ENCODE measurements at regions not wholly inside any gene's neighbourhood (a gene's known extent, or its start where the extent isn't known, plus 50 kb on each side); places are given as distances from the start of the nearest gene placed in this dataset.

DNA sequence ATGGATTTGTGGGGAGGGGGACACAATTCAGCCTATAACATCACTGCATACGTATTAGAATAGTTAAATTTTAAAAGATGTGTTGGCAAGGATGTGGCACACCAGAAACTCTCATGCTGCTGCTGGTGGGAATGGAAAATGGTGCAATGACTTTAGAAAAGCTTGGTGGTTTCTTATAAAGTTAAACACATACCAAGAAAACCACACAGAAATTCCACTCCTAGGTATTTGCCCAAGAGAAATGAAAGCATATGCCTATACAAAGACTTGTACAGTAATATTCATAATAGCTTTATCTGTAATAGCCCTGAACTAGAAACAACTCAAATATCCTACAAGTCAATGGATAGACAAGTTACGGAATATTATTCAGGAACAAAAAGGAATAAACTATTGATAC is 71.3 kb upstream of the PDHA1 start:
- no peak overlapping the region for H3K4me3 Mint-ChIP-seq (ENCODE audit: low read depth, unreplicated experiment)
- H3K27ac Mint-ChIP-seq (ENCODE audit: unreplicated experiment): no peak overlapping the region
- TF ChIP-seq, protein P1, sequence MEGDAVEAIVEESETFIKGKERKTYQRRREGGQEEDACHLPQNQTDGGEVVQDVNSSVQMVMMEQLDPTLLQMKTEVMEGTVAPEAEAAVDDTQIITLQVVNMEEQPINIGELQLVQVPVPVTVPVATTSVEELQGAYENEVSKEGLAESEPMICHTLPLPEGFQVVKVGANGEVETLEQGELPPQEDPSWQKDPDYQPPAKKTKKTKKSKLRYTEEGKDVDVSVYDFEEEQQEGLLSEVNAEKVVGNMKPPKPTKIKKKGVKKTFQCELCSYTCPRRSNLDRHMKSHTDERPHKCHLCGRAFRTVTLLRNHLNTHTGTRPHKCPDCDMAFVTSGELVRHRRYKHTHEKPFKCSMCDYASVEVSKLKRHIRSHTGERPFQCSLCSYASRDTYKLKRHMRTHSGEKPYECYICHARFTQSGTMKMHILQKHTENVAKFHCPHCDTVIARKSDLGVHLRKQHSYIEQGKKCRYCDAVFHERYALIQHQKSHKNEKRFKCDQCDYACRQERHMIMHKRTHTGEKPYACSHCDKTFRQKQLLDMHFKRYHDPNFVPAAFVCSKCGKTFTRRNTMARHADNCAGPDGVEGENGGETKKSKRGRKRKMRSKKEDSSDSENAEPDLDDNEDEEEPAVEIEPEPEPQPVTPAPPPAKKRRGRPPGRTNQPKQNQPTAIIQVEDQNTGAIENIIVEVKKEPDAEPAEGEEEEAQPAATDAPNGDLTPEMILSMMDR (IDR thresholded peaks at IDR 0.05; ENCODE audit: unreplicated experiment): no peak
- H3K36me3 Mint-ChIP-seq (ENCODE audit: insufficient read depth, unreplicated experiment): no peaks in the 10 kb centered on the region
- peaks cover 3% of the 10 kb centered on the region for H3K9me3 Mint-ChIP-seq (ENCODE audit: low read depth, unreplicated experiment)
- CTCF ChIA-PET: no interaction called here
- no TSS peak for BruUV-seq (replicated peaks)
- peaks cover 14% of the 10 kb centered on the region for H3K27me3 Mint-ChIP-seq (ENCODE audit: unreplicated experiment)
- intact Hi-C loops (cut with micrococcal nuclease; ENCODE audit: unreplicated experiment): no loop called here
- DNase-seq: no peak
- no peaks in the 10 kb centered on the region for H3K4me1 Mint-ChIP-seq (ENCODE audit: low read depth, unreplicated experiment)

DNA sequence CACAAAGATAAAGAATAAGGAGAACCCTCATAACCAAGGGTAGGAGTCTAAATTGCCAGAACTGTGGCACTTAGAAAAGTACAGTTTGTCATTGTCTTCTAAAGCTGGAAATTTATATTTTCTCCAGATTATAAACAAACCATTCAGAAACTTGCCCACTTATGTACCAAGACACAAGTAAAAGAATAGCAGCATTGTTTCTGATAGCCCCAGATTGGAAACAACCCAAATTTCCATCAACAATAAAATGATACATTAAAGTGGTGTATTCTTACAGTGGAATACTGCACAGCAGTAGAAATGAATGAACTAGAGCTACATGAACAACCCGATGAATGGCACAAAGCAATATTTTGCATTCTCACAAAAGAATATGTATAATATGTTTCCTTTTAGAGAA is 63.1 kb upstream of the PDHA1 start:
- H3K9me3 Mint-ChIP-seq (ENCODE audit: low read depth, unreplicated experiment): peaks cover 3% of the 10 kb centered on the region
- TF ChIP-seq, protein P1 (IDR thresholded peaks at IDR 0.05; ENCODE audit: unreplicated experiment): no peak
- no peaks in the 10 kb centered on the region for H3K4me1 Mint-ChIP-seq (ENCODE audit: low read depth, unreplicated experiment)
- H3K4me3 Mint-ChIP-seq (ENCODE audit: low read depth, unreplicated experiment): no peak overlapping the region
- DNase-seq: no peak
- intact Hi-C loops (cut with micrococcal nuclease; ENCODE audit: unreplicated experiment): no loop called here
- H3K27me3 Mint-ChIP-seq (ENCODE audit: unreplicated experiment): peaks cover 43% of the 10 kb centered on the region
- no TSS peak for BruUV-seq (replicated peaks)
- H3K27ac Mint-ChIP-seq (ENCODE audit: unreplicated experiment): no peak overlapping the region
- no peaks in the 10 kb centered on the region for H3K36me3 Mint-ChIP-seq (ENCODE audit: insufficient read depth, unreplicated experiment)
- CTCF ChIA-PET: no interaction called here

- H3K9me3 Mint-ChIP-seq (ENCODE audit: low read depth, unreplicated experiment): peaks cover 1% of the 10 kb centered on the region
- BruUV-seq (replicated peaks): no TSS peak
Measured at GRCh38 chrX:19281256-19281655, 62.5 kb upstream of the PDHA1 start.

GRCh38 chrX:19283597-19284339 is 60.0 kb upstream of the PDHA1 start:
- H3K27ac Mint-ChIP-seq (ENCODE audit: unreplicated experiment): no peak overlapping the region
- CTCF ChIA-PET: no interaction called here
- TF ChIP-seq, protein P1 (IDR thresholded peaks at IDR 0.05; ENCODE audit: unreplicated experiment): no peak
- H3K4me1 Mint-ChIP-seq (ENCODE audit: low read depth, unreplicated experiment): no peaks in the 10 kb centered on the region
- no peak overlapping the region for H3K4me3 Mint-ChIP-seq (ENCODE audit: low read depth, unreplicated experiment)
- no peaks in the 10 kb centered on the region for H3K36me3 Mint-ChIP-seq (ENCODE audit: insufficient read depth, unreplicated experiment)
- no peak for DNase-seq
- intact Hi-C loops (cut with micrococcal nuclease; ENCODE audit: unreplicated experiment): no loop called here
- BruUV-seq (replicated peaks): no TSS peak
- H3K9me3 Mint-ChIP-seq (ENCODE audit: low read depth, unreplicated experiment): peaks cover 3% of the 10 kb centered on the region
- peaks cover 44% of the 10 kb centered on the region for H3K27me3 Mint-ChIP-seq (ENCODE audit: unreplicated experiment)

More at GRCh38 chrX:19281256-19281655, 62.5 kb upstream of the PDHA1 start:
- no peak overlapping the region for H3K4me3 Mint-ChIP-seq (ENCODE audit: low read depth, unreplicated experiment)
- TF ChIP-seq, protein P1 (IDR thresholded peaks at IDR 0.05; ENCODE audit: unreplicated experiment): no peak
- DNase-seq: no peak
- peaks cover 47% of the 10 kb centered on the region for H3K27me3 Mint-ChIP-seq (ENCODE audit: unreplicated experiment)
- no peaks in the 10 kb centered on the region for H3K36me3 Mint-ChIP-seq (ENCODE audit: insufficient read depth, unreplicated experiment)
- no peaks in the 10 kb centered on the region for H3K4me1 Mint-ChIP-seq (ENCODE audit: low read depth, unreplicated experiment)
- CTCF ChIA-PET: no interaction called here
- intact Hi-C loops (cut with micrococcal nuclease; ENCODE audit: unreplicated experiment): no loop called here
- H3K27ac Mint-ChIP-seq (ENCODE audit: unreplicated experiment): no peak overlapping the region

Measured in Calu3 (cell line).